ENCODE measurements at regions not wholly inside any gene's neighbourhood (a gene's known extent, or its start where the extent isn't known, plus 50 kb on each side); places are given as distances from the start of the nearest gene placed in this dataset.

DNA sequence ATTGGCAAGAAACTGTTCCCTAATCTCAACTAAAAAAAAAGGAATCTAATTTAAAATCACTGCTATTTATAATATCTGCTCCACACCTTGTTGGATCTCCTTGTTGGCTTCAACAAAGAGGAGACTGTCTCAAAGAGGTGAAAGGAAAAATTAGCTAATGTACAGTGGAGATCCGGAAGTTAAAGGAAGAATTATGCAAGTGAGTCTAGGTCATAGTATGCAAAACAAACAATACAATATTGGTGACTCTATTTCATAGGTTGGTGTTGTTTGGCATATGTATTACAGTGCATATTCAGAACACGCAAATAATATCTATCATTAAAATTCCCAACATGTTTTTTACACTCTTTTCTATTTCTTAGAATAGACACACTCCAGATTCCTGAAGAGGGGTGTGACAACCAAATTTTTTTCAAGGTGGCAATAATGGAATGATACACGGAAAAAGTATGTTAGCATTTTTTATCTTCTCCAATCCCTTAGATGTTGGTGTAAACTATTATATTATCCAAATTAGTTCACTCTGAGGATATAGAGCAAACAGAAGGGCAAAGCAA lies 685.3 kb downstream of the KCNA4 start:
- H3K9me3 ChIP-seq (replicated peaks; ENCODE audit: control insufficient read depth, insufficient read depth, low read length) = no peaks in the 10 kb centered on the region
- H3K4me3 ChIP-seq (replicated peaks in 1 of 3; ENCODE audit: insufficient read depth in 1 of 3, low read depth in 1 of 3, low read length in 3 of 3) = no peak overlapping the region
- dilution Hi-C loops (cut with MboI; ENCODE audit: extremely low pct_ligation_motif_present, low sequenced_read_pairs) = no loop called here
- DNase-seq (ENCODE audit: low read depth, low spot score) = no peak
- no peak overlapping the region for H3K9ac ChIP-seq (replicated peaks; ENCODE audit: extremely low read depth, insufficient read depth, low read length)
- no peaks in the 10 kb centered on the region for H3K79me2 ChIP-seq (ENCODE audit: control insufficient read depth, insufficient read depth, low read length)
- no peak overlapping the region for H2AFZ ChIP-seq (ENCODE audit: low read depth, low read length)
- no TSS peak for BruUV-seq (replicated peaks)
- TF ChIP-seq, protein P1, sequence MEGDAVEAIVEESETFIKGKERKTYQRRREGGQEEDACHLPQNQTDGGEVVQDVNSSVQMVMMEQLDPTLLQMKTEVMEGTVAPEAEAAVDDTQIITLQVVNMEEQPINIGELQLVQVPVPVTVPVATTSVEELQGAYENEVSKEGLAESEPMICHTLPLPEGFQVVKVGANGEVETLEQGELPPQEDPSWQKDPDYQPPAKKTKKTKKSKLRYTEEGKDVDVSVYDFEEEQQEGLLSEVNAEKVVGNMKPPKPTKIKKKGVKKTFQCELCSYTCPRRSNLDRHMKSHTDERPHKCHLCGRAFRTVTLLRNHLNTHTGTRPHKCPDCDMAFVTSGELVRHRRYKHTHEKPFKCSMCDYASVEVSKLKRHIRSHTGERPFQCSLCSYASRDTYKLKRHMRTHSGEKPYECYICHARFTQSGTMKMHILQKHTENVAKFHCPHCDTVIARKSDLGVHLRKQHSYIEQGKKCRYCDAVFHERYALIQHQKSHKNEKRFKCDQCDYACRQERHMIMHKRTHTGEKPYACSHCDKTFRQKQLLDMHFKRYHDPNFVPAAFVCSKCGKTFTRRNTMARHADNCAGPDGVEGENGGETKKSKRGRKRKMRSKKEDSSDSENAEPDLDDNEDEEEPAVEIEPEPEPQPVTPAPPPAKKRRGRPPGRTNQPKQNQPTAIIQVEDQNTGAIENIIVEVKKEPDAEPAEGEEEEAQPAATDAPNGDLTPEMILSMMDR (IDR thresholded peaks at IDR 0.05; ENCODE audit: extremely low read depth in 1 of 2, insufficient read depth in 1 of 2, low read depth in 1 of 2, low read length in 2 of 2) = no peak
- TF ChIP-seq EZH2 (IDR thresholded peaks at IDR 0.05; ENCODE audit: borderline replicate concordance, low read depth, low read length, severe bottlenecking) (no peak), MYC (IDR thresholded peaks at IDR 0.05; ENCODE audit: low read depth, low read length) (no peak), FOS (IDR thresholded peaks at IDR 0.05; ENCODE audit: borderline replicate concordance, insufficient read depth, low read length) (no peak), JUN (IDR thresholded peaks at IDR 0.05; ENCODE audit: borderline replicate concordance, insufficient read depth, insufficient read length, low read depth) (no peak), POLR2AphosphoS5 (IDR thresholded peaks at IDR 0.05; ENCODE audit: insufficient read depth, low read depth, low read length) (no peak), POLR2A (IDR thresholded peaks at IDR 0.05; ENCODE audit: low read depth, low read length) (no peak), GATA2 (IDR thresholded peaks at IDR 0.05; ENCODE audit: insufficient read depth, insufficient read length, low read depth, low read length) (no peak)
- TF ChIP-seq, protein P2, sequence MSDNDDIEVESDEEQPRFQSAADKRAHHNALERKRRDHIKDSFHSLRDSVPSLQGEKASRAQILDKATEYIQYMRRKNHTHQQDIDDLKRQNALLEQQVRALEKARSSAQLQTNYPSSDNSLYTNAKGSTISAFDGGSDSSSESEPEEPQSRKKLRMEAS (IDR thresholded peaks at IDR 0.05; ENCODE audit: insufficient read depth, insufficient read length) = no peak
- intact Hi-C loops (cut with micrococcal nuclease) = loop anchor here (5.0 to 10.0 kb wide), 2 partner anchors 634 to 1497 kb away; no protein-coding TSS in a partner anchor
- CTCF ChIA-PET = interaction anchor here (4.6 to 6.5 kb wide), 2 partner anchors 1632 to 1635 kb away, joined by 70 to 73 read pairs; partner anchors contain the start of gene BDNF
- no peaks in the 10 kb centered on the region for H4K20me1 ChIP-seq (replicated peaks; ENCODE audit: control insufficient read depth, extremely low read depth, insufficient read depth, low read length)
- POLR2A ChIA-PET = no interaction called here
- H3K27me3 ChIP-seq (ENCODE audit: control insufficient read depth in 2 of 2, insufficient read depth in 2 of 2, low read length in 2 of 2) = no peaks in the 10 kb centered on the region
- peaks cover 2% of the 10 kb centered on the region for H3K4me1 ChIP-seq (ENCODE audit: control insufficient read depth, extremely low read depth, insufficient read depth, low read length)
- H3K27ac ChIP-seq (ENCODE audit: insufficient read depth, low read depth, low read length) = no peak overlapping the region
- no peaks in the 10 kb centered on the region for H3K36me3 ChIP-seq (ENCODE audit: control insufficient read depth in 2 of 2, extremely low read depth in 1 of 2, insufficient read depth in 2 of 2, low read length in 2 of 2)
- no peak for FAIRE-seq
- no peaks in the 10 kb centered on the region for H3K9me1 ChIP-seq (replicated peaks; ENCODE audit: control insufficient read depth, extremely low read depth, insufficient read depth, low read length)
- no peak overlapping the region for H3K4me2 ChIP-seq (ENCODE audit: insufficient read depth, low read length)
